ENCODE measurements at regions not wholly inside any gene's neighbourhood (a gene's known extent, or its start where the extent isn't known, plus 50 kb on each side); places are given as distances from the start of the nearest gene placed in this dataset.

DNA sequence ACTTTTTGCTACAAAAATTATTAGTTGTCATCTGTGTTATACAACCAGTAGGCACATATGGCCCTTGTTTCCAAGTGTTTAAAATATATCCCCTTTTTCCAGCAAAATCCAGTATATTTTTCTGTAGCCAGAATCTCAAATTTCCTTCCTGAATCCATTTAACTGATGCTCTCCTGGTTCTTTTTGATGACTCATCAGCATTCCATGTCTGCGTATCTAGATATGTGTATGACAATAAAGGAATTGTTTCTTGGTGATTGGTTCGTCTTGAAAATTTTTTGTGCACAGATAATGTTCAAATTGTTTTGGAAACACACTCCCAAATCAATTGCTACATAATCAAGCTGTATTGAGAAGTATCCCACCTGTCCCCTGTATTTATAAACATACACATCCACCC lies 98.3 kb downstream of the ITM2A start:
- TF ChIP-seq, protein P1, sequence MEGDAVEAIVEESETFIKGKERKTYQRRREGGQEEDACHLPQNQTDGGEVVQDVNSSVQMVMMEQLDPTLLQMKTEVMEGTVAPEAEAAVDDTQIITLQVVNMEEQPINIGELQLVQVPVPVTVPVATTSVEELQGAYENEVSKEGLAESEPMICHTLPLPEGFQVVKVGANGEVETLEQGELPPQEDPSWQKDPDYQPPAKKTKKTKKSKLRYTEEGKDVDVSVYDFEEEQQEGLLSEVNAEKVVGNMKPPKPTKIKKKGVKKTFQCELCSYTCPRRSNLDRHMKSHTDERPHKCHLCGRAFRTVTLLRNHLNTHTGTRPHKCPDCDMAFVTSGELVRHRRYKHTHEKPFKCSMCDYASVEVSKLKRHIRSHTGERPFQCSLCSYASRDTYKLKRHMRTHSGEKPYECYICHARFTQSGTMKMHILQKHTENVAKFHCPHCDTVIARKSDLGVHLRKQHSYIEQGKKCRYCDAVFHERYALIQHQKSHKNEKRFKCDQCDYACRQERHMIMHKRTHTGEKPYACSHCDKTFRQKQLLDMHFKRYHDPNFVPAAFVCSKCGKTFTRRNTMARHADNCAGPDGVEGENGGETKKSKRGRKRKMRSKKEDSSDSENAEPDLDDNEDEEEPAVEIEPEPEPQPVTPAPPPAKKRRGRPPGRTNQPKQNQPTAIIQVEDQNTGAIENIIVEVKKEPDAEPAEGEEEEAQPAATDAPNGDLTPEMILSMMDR (IDR thresholded peaks at IDR 0.05): no peak
- TF ChIP-seq POLR2AphosphoS5 (IDR thresholded peaks at IDR 0.05) (no peak), POLR2A (IDR thresholded peaks at IDR 0.05) (no peak), EP300 (IDR thresholded peaks at IDR 0.05) (no peak)
